ENCODE measurements at regions not wholly inside any gene's neighbourhood (a gene's known extent, or its start where the extent isn't known, plus 50 kb on each side); places are given as distances from the start of the nearest gene placed in this dataset.
A peak's percentile ranks its signal among the peaks of the same experiment; 100 is the strongest.
"Not testable (repeated sequence)": the region's sequence is repeated elsewhere in the genome, so short reads cannot be mapped to it uniquely, and the experiment has no call there.

DNA sequence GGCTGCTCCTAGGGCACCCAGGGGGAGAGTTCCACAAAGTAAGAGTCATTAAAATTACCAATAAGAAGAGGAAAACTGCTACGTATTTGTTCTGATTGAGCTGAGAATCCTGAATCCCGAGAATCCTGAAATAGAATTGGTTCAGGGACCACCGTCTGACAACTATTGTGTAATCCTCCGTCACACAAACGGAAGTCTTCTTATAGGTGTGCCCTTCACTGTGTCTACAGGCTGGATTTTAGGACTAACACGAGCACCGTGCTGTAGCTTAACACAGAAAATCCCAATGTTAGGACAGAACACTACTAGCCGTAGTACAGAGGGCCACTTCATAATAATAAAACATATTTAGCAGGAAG, 50.6 kb upstream of the RNF182 start:
- DNase-seq (ENCODE audit: extremely low spot score, insufficient read length, low read depth) (no peak), FAIRE-seq (no peak)

DNA sequence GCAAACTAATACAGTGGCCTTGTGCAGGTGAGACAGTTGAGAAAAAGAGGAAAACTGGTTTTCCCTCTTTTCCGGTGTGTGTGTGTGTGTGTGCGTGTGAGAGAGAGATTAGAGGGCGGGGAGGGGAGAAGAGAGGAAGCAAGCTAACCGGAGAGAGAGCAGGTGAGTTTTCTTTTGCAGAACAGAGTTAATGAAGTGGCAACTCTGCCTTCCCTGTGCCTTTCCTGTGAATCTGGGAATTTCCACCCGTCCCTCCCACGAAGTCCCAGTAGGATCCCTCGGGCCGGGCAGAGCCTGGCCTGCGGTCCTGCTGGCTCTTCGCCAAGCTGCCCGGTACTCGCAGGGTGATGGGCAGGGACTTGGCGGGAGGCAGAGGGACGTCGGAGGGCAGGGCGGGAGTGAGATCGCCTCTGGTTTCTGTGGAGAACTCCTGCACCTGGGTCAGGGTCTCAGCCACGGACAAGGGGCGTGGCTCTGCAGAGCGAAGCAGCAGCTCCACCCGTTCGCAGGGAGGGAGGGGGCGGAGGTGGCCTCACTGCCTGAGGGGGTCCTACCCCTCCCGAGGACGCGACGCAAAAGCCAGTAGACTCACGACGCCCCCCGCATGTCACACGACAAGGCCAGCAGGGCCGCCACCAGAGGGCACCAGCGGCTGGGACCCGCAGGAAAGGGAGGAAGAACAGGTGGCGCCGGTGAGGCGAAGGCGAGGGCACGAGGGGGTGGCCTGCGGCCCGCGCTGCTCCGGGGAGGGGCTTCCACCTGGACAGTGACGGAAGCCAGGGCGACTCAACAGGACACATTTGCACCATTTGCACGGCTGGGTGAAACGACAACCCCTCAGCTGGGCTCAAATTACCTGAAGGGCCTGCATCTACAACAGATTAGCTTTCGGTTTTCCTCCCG, 51.2 kb upstream of the RNF182 start:
- no peak for FAIRE-seq

DNA sequence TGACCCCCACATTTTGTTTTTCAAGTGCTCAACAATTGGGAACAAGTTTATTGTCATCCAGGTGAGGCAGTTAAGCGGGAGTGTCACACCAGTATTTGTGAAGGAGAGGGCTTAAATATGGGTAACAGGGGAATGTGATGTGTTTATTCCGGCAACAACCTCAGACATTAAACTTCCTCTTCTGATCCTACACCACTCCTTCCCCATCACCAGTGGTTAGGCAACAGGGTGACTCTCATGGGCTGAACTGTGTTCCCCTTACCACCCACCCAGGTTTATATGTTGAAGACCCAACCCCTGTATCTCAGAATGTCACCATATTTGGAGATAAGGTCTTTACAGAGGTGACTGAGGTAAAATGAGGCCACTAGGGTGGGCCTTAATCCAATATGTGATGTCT, 52.1 kb upstream of the RNF182 start:
- DNase-seq (ENCODE audit: extremely low spot score, insufficient read length, low read depth), result no peak
- FAIRE-seq, result no peak

More for the DNA sequence above, 51.2 kb upstream of the RNF182 start:
- peak; percentile 40 for DNase-seq (ENCODE audit: extremely low spot score, insufficient read length, low read depth)

DNA sequence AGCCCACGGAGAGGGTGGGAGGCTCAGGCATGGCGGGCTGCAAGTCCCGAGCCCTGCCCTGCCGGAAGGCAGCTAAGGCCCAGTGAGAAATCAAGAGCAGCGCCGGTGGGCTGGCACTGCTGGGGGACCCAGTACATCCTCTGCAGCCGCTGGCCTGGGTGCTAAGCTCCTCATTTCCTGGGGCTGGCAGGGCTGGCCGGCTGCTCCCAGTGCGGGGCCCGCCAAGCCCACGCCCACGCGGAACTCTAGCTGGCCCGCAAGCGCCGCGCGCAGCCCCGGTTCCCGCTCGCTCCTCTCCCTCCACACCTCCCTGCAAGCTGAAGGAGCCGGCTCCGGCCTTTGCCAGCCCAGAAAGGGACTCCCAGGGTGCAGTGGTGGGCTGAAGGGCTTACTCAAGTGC, 52.7 kb upstream of the RNF182 start:
- not testable (repeated sequence) for FAIRE-seq; DNase-seq (ENCODE audit: extremely low spot score, insufficient read length, low read depth)

DNA sequence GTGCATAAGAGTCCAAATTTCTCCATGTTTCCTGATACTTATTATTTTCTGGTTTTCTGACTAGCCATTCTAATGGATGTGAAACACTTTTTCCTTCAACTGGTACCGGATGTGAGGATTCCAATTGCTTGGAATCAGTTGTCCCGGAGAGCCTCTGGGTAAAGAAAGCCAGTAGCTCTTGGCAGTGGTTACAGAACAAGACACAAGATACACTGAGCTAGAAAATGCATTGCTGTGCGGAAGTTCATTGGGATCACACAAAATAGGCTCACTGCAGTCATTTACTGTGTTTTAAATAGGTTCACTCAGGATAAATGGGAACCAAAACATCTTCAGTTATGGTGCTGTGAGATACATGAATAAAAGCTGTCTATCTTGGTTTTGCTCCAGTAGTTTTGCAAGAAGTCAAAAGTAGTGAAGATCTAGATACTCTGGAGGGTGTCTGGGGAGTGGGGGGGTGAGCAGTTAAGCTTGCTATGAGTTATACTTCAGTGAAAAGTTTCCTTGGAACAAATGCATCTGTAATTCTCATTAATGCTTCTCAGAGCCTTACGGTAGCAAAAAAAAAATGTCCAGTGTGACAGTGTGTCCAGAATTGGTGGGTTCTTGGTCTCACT, 54.4 kb upstream of the RNF182 start:
- FAIRE-seq (no peak), DNase-seq (ENCODE audit: extremely low spot score, insufficient read length, low read depth) (no peak)

DNA sequence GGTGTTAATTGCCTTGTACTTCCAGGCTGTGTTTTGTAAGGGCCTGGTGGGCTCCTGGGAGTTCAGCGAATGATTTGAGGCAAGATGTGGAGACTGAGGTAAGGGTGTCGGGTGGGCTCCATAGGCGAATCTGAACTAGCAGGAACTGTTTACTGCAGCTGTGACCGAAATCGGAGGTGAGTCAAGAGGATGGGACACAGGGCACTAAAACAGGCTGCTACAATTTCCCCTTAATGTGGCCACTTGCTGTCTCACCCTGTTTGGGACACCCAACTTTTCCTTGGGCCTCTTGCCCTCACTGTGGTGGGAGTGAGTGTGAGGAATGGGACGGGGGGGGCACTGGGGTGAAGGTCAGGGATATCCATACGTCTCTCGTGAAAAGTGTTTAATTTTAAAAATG, 53.9 kb upstream of the MCUR1 start:
- no peak for FAIRE-seq
- DNase-seq (ENCODE audit: extremely low spot score, insufficient read length, low read depth), result no peak

DNA sequence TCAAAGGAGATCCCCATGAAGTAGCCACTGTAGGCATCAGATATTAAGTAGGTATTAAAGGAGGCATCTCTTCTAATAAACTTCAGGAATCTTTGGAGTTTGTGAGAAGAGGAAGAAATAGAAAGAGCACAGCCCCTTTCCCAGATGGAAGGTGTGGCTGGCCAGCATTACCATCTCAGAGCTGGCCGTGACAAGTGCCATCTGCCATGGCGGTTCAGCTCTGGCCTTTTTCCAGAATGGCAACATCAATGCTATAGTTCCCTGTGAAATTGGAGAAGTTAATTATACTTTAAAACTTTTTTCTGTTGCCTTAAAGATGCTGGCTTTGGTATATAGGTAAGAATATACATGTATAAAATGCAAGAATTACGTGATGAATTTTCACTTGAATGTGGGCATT, 51.9 kb upstream of the MCUR1 start:
- FAIRE-seq, result no peak
- no peak for DNase-seq (ENCODE audit: extremely low spot score, insufficient read length, low read depth)

DNA sequence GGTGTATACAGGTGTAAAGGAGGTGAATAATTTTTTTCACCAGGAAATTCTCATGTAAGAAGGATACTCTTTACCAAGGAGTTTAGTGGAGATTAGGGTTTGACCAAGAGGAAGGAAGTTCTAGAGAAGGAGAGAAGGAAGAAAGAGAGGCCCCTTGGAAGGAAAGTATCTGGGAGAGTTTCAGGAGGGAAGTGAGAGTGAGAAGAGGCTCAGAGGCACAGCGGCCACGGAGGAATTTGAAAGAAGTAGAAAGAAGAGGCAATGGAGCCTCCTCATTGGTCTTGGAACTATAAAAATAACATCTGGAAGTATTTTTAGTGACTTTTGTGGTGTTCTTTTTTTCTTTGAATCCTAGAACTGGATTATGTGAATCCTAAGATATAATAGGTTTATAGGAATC, 50.8 kb upstream of the MCUR1 start:
- no peak for FAIRE-seq
- DNase-seq (ENCODE audit: extremely low spot score, insufficient read length, low read depth), result no peak

DNA sequence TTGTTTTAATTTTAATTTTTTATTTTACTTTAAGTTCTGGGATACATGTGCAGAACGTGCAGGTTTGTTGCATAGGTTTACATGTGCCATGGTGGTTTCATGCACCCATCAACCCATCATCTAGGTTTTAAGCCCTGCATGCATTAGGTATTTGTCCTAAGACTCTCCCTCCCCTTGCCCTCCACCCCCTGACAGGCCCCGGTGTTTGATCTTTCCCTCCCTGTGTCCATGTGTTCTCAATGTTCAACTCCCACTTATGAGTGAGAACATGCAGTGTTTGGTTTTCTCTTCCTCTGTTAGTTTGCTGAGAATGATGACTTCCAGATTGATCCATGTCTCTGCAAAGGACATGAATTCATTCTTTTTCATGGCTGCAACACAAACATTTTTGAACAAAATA, 50.3 kb upstream of the MCUR1 start:
- FAIRE-seq; DNase-seq (ENCODE audit: extremely low spot score, insufficient read length, low read depth): not testable (repeated sequence)

Measured in GM18507 (cell line).